COLO668 (cell line): ENCODE measurements at regions not wholly inside any gene's neighbourhood (a gene's known extent, or its start where the extent isn't known, plus 50 kb on each side); places are given as distances from the start of the nearest gene placed in this dataset.

Source experiments
- DNase-seq: peaks from one replicate; lab custom pipeline; 2025; ENCODE audit not compliant: unreplicated experiment; lab: John Stamatoyannopoulos, UW

DNA sequence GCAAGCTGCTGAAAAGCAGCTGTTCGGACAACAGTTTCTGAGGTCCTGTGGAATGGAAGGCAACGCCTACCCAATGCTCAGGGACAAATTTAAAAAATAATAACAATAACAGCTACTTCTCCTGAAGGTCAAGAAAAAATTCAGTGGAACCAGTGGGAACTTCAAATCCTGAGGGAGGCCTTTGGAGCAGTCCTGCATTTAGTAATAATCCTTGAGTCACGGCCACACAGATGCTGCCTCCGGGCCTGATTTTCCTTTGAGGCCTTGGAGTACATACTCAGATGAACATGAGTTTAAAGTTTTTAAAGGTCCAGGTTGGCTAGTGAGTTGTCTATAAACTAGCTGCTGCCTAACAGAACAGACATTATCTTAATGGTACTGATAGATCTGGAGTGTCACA, 268.0 kb downstream of the MSRB3 start:
- DNase-seq: no peak

DNA sequence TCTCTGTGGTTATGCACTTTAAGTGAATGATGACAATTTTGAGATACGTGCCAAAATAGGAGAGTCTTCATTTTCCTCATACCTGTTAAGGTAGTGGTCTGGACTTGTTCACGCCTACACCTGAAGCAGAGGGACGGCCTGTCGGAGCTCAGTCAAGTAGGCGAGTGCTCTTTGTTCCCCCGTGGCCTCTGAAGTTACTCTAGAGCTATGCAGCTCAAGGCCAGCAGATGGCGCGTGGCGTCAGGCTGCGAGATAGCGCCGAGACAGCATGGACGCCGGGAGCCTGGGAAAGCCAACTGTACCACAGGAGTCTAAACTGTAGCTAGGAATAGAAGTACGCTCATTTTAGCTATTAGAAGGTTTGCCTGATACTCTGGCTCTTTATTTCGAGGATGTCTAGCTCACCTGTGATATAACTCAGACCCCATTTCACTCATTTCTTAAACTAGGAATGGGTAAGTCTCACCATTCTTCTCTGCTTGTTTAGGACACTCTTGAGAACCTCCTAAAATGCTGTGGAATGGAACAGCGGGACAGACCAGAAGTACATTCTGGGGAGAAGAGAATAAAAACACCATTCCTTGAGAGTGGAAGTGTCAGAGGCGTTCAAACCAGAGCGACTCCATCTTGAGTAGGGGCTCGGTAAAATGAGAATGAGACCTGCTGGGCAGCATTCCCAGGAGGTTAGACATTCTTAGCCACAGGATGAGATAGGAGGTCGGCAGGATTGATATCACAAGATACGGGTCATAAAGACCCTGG, 267.4 kb upstream of the HMGA2 start:
- DNase-seq: peak; percentile 82

DNA sequence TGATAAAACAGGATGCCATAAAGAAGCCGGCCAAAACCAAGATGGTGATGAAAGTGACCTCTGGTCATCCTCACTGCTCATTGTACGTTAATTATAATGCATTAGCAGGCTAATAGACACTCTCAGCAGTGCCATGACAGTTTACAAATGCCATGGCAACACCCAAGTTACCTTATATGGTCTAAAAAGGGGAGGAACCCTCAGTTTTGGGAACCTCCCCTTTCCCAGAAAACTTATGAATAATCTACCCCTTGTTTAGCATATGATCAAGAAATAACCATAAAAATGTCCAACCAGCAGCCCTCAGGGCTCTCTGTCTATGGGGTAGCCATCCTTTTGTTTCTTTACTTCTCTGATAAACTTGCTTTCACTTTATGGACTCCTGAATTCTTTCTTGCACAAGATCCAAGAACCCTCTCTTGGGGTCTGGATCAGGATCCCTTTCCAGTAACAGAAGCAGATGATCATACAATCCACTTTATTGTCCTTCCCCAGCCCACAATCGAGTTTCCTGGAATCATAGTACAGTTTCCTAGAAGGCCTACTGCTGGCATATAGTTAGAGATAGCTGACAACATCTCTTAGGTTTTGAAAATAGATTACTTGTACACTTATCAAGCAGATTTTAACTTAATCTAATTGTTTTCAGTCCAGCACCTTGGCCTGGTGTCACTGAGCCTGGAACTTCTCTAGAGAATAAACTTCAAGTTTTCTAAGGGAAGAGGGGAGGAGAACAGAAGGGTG, 266.7 kb upstream of the HMGA2 start:
- no peak for DNase-seq

DNA sequence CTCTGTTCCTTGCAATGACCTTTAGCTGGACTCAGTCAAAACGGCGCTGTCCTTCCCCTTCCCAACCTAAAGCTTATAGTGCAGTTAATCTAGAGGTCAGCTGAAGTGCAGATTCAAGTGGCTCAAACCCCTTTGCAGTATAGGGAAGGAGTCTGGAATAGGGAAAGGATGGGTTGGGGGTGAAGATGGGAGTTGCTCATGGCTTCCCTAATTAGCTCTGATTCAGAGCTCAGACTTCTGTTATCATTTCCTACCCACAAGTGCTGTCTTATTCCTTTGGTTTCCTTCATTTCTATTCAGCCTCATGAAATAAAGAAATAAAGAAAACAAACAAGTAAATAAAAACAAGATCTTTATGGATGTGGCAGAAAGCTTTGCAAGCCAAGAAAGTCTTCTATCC, 264.0 kb upstream of the HMGA2 start:
- DNase-seq: no peak

DNA sequence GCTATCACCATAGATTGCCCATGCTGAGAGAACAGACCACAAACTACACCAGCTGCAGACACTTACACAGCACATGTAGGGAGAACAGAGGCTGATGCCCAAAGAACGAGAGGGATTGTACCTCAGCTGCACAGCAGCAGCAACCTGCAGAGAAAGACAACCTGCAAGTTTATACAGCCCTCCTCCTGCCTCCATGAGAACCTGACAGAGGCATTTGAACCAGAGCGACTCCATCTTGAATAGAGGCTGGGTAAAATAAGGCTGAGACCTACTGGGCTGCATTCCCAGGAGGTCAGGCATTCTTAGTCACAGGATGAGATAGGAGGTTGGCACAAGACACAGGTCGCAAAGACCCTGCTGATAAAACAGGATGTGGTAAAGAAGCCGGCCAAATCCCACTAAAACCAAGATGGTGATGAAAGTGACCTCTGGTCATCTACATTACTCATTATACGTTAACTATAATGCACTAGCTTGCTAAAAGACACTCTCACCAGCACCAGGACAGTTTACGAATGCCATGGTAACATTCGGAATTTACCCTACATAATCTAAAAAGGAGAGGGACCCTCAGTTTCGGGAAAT, 262.4 kb upstream of the HMGA2 start:
- DNase-seq: no peak

DNA sequence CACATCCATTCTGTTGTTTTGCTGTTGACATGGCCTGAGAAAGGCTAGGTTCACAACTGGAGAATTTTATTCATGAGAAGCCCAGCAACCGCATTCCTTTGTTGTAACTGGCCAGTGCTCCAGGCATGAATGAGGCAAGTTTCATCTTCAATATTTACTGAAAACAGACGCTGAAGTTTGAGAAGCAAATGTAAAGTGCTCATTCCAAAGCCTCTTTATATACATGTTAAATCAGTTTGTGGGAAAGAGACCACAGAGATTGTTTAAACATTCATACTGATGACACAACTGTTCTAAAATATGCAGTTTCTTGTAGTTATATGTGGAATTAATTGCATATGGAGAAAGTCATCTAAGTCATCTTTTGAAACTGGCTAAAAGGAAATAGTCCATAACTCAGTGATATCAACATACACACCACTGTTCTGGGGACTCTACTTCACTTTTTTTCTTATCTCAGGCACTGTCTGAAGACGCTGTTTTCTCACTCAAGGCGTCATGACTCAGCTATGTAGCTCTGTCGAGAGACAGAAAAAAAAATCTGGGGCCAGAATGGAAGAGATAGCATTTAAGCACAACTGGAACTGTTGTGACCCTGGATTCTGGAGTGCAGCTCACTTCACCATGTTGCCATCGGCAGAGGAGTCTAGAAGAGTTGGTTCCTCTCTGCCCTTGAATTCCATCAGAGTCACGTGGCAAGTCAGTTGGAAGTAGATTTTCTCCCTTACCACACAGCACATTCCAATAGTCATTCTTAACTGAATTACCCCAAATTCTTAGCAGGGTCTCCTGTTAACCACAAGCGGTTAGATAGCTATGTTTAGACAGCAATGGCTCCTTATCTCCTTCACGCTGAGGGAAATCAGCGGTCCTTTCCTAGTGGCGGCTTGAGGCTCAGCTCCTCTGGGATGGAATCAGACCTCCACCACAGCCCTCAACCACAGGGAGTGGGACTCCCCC, 258.4 kb upstream of the HMGA2 start:
- no peak for DNase-seq

DNA sequence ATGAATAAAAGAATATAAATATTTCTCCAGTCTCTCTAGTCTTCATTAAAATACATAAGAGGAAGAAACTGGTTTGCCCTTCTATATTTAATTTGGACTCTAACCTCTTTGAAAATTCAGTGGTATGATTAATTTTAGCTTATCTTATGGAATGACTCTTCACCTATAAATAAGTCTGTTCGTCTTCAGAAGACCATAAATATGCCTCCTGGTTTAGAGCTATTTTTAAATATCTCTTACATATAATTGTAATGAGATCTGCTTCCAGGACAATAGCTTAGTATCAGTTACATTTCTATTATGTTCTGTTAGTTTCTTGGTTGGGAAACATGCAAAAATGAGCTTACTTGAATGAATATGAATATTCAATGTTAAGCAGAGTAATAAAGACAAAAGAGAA, 257.5 kb upstream of the HMGA2 start:
- no peak for DNase-seq

DNA sequence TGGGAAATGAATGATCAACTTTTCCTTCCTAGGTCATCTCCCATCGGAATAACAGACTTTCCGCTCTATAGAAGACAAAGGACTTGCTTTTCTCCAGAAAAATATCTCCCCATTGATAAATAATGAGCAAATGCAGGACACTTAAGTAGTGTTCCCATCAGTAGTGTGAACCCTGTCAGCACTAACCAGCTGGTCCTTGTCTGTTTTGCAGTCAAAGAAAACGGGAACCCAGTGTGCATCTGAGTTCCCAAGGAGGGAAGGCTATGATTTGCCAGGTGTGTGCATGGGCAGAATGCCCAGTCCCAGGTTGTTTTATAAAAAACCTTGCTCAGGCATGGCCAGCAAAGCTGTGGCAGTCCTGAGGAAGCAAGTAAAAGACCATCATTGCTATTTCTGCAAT, 256.5 kb upstream of the HMGA2 start:
- no peak for DNase-seq

DNA sequence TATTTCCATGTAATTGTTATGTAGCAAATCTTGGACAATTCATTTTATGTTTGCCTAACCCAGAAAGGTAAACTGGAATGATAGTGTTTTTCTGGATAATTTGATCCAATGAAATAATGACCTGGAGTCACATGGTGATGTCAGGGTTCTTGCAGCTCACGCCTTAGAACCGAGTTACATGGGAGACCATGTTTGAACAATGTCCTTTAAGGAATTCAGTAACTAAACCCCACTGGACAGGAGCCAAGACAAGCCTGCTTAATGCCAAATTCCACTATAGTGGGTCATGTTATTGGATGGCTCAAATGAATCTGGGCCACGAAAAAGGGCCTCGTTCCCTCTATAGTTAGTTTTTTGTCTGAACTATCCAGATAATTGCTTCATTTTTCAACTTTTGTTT, 255.8 kb upstream of the HMGA2 start:
- no peak for DNase-seq

DNA sequence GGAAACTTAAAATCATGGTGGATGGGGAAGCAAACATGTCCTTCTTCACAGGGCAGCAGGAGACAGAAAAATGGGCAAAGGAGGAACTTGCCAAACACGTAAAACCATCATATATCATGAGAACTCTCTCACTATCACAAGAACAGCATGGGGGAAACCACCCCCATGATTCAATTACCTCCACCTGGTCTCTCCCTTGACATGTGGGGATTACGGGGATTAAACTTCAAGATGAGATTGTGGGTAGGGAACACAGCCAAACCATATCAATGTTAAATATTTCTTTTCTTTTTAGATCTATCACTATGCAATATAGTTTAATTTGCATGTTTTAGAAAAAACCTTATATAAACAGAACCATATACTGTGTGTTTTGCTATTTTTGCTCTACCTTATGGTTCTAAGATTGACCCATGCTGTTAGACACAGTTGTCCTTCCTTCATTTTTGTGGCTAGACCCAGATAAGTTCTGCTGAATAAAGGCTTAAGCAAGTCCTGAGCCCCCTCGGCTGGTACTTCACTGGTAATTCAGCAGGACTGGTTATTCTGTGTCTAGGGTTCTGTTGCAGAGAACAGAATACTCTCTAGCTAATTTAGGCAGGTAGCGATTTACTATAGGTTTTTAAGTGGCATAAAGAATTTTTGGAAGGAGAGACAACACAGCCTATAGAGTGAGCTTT, 253.7 kb upstream of the HMGA2 start:
- DNase-seq: no peak

DNA sequence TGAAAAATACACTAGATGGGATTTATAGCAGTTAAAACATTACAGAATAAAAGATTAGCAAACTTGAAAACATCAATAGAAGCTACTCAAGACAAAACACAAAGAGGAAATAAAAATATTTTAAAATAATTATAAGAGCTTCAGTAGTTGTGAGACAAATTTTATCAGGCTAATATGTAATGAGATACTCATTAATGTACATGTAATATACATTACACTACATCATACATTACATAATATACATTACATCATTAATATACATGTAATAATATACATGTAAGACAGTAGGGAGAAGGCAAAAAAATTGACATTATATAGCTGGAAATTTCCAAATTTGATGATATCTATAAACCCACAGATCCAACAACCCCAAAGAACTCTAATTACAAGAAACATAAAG, 249.4 kb upstream of the HMGA2 start:
- no peak for DNase-seq

DNA sequence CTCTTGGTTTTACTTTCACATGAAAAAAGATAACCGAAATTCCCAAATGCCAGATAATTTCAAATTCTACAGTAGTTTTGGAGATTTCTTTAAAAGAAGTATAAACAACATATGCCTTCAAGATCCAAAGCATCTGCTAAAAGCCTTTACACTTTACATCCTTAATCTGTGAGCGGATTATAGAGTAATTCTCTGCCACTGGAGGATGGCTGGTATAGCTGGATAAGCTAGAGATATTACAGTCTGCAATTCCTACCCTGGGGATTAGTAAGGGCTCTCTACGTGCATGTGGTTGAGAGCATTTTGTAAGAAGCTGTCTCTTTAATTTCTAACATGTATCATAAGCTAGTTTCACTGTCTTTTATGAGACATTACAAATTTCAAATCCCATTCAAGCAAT, 240.3 kb upstream of the HMGA2 start:
- no peak for DNase-seq

DNA sequence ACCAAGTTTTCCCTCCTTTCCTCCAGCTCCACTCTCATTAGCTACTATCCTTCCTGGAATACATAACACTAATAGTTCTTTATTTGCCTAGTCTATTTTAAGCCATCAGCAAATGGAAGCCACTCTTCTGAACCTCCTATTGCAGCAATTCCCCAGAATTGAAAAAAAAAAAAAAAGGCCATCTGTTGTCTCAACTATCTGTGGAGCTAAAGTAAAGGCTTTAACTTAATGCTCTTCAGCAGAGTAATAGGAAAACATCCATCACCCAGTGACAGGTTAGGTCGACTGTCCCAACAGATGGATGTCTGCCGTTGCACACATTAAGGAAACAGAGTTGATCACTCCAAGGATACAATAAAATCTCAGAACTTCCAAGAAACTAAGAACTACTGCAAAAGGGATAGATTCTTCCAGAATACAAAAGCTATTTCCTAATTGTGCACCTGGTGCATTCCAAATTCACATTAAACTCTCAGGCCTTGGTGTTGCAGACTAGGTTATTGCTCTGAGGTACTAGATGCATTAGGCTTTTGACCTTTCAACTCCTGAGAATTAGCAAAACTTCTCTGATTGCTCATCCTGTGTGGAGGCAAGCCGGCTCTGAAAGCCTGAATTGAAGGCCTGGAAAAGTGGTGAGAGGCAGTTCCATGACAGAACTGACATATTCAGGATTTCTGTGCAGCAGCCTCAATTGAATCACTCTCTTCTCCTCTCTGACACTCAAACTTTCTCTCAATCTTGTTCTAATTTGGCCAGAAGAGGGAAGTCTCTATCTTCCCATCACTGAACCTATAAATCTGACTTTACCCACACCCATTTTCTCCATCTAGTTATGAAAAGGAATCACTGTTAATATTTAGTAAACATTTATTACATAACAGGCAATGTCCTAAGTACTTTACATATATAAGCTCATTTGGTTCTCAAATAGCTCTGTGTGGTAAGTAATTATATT, 238.4 kb upstream of the HMGA2 start:
- DNase-seq: no peak

DNA sequence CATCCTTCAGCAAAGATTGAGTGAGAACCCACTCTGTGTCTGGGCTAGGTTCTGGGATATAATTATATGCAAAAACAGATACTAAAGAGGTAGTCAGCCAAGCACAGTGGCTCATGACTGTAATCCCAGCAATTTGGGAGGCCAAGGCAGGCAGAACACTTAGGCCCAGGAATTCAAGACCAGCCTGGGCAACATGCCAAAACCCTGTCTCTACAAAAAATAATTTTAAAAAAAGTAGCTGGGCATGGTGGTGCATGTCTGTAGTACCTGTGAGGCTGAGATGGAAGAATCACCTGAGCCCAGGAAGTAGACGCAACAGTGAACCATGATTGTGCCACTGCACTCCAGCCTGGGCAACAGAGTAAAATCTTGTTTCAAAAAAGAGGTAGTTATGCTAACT, 237.5 kb upstream of the HMGA2 start:
- DNase-seq: no peak

DNA sequence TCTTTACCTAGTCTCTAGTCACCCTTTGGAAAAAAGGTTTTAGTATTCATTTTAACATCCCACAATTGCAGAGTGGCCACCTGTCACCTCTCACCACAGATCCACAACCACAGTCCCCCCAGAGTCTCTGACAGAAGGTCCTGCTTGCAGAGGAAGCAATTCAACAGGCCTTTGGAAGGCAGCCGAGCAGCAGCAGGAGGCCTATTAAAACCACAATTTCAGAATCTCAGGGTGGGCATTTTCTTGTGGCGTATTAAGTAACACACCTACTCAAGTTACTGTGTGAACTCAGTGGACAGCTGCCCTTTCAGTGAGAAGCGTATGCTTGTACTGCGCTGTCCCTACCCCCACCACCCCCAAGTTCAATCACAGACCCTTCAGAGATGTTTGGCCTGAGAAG, 234.0 kb upstream of the HMGA2 start:
- DNase-seq: no peak

DNA sequence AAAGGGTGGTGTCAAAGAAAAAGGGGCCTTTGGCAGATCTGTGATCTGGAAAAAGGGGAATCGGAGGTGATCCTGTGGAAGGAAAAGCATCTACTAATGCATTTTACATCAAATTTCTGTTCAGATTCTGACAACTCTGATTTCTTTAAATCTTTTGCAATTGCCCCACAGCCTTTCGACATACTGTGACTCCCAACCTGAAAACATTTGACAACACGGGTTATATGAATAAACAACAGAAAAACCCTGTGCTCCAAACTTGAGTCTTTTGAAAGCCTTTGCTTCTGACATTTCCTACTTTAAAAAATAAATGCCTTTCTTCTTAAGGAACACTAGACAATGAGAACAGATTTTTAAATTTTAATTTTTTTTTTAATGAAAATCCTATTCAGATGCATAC, 231.9 kb upstream of the HMGA2 start:
- no peak for DNase-seq

DNA sequence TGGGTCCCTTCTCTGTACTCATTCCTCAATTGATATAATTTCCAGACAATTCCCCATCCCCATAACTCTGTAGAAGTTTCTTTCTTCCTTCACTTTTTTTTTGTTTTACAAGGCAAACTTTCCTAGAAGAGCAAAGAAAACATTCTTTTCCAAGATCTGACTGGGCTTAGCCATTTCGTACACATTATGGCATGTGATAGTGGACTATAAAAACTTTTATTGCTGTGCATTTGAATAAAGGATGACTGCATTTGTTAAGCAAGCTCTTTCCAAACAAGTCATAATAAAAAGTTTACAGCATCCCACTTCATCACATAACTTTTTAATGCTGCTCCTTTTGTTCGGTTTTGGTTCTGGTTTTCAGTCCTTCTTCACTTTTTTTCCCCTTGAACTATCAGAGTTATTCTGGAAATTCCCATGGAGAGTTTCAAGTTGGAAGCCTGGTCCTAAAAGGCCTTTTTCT, 231.0 kb upstream of the HMGA2 start:
- no peak for DNase-seq

DNA sequence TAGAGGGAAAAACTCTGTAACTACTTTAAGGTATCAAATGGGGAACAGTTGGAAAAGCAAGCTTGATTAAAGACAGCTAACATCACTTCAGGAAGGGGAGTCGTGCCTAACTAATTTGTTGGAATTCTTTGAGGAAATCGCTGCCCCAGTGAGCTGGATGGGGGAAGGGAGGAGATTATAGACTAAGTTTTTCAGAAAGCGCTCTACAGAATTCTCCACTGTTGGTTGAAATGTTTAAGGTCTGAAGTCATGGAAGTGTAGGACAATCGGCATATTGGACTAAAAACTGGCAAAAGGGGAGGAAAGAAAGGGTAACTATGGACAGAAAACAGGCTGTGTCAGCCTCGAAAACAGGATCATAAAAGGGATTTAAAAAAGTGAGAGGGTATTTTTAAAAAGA, 229.9 kb upstream of the HMGA2 start:
- DNase-seq: no peak

DNA sequence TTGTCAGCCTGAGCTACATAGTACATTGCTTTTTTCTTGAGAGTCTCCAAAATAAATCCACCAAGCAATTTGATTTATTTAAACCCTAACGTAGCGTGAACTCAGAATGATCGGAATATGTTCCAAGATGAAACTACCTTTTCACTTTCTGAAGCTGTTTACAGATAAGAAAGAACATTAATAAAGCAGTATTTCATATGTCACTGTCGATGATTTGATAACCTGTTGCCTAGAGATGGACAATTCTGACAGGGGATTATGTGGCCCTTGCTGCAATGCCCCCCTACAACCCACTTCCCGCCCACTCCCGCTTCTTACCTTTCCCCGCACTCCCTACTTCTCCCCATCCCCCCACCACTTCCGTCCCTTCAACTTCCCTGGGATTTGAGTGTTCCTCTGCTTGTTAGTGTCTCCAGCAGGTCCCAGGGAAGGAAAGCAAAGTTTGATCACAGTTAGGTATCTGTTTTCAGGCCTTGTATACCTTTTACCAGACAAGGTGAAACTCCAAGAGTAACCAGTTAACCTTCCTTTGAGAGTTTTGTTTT, 229.2 kb upstream of the HMGA2 start:
- DNase-seq: no peak
